ENCODE measurements at regions not wholly inside any gene's neighbourhood (a gene's known extent, or its start where the extent isn't known, plus 50 kb on each side); places are given as distances from the start of the nearest gene placed in this dataset.

GRCh38 chr22:23404689-23405365 lies 175.3 kb downstream of the IGLL1 start (continued):
- TF ChIP-seq U2AF2 (IDR thresholded peaks at IDR 0.05; ENCODE audit: low read depth, low read length): no peak
- TF ChIP-seq HDAC1 (CRISPR knock-in tag; IDR thresholded peaks at IDR 0.05): peak; percentile 35; the same call in 1 of the 2 replicates
- TF ChIP-seq MEIS2 (CRISPR knock-in tag; IDR thresholded peaks at IDR 0.05): peak; percentile 82
- TF ChIP-seq SOX13 (IDR thresholded peaks at IDR 0.05): no peak
- TF ChIP-seq SOX13 (CRISPR knock-in tag; conservative IDR thresholded peaks at IDR 0.05 in 1 of 2, IDR thresholded peaks at IDR 0.05 in 1 of 2): peak in 1 of 2 experiments; percentile 26; a peak in 1 of 4 replicates
- no peak for TF ChIP-seq RORA (CRISPR knock-in tag; IDR thresholded peaks at IDR 0.05)
- TF ChIP-seq TERF1 (CRISPR knock-in tag; IDR thresholded peaks at IDR 0.05): no peak
- no peak for TF ChIP-seq ZNF737 (CRISPR knock-in tag; IDR thresholded peaks at IDR 0.05; ENCODE audit: borderline replicate concordance)
- no peak for TF ChIP-seq ZNF691 (CRISPR knock-in tag; IDR thresholded peaks at IDR 0.05; ENCODE audit: borderline replicate concordance, low read depth)
- TF ChIP-seq MLXIP (CRISPR knock-in tag; IDR thresholded peaks at IDR 0.05; ENCODE audit: borderline replicate concordance): 0 out of 2 replicates have a peak, but pooled peaks have one; percentile 62
- TF ChIP-seq ZNF292 (CRISPR knock-in tag; IDR thresholded peaks at IDR 0.05; ENCODE audit: borderline replicate concordance, low read depth): 0 out of 2 replicates have a peak, but pooled peaks have one; percentile 35
- TF ChIP-seq POLR2A (IDR thresholded peaks at IDR 0.05; ENCODE audit: insufficient read depth in 1 of 2, low read depth in 2 of 2, low read length in 2 of 2): no peak
- no peak for TF ChIP-seq ZFP62 (CRISPR knock-in tag; IDR thresholded peaks at IDR 0.05)
- peak; percentile 75 for TF ChIP-seq TFE3 (CRISPR knock-in tag; IDR thresholded peaks at IDR 0.05)
- no peak for TF ChIP-seq ZNF460 (CRISPR knock-in tag; IDR thresholded peaks at IDR 0.05; ENCODE audit: borderline replicate concordance)
- TF ChIP-seq ZNF558 (CRISPR knock-in tag; IDR thresholded peaks at IDR 0.05; ENCODE audit: borderline replicate concordance): no peak
- peak; percentile 68; the same call in 1 of the 2 replicates for TF ChIP-seq ZNF225 (CRISPR knock-in tag; IDR thresholded peaks at IDR 0.05)
- peak; percentile 24 for TF ChIP-seq XRCC5 (optimal IDR thresholded peaks at IDR 0.05; ENCODE audit: low read length)
- peak; percentile 79; the same call in 1 of the 2 replicates for TF ChIP-seq ZNF720 (CRISPR knock-in tag; IDR thresholded peaks at IDR 0.05)
- TF ChIP-seq NFRKB (IDR thresholded peaks at IDR 0.05): no peak
- no peak for TF ChIP-seq ZNF674 (CRISPR knock-in tag; IDR thresholded peaks at IDR 0.05; ENCODE audit: low read depth)
- TF ChIP-seq ZNF576 (CRISPR knock-in tag; IDR thresholded peaks at IDR 0.05): no peak
- peak; percentile 85 for TF ChIP-seq ZNF331 (CRISPR knock-in tag; IDR thresholded peaks at IDR 0.05)
- 0 out of 2 replicates have a peak, but pooled peaks have one; percentile 51 for TF ChIP-seq CCDC6 (CRISPR knock-in tag; IDR thresholded peaks at IDR 0.05)
